ENCODE measurements at regions not wholly inside any gene's neighbourhood (a gene's known extent, or its start where the extent isn't known, plus 50 kb on each side); places are given as distances from the start of the nearest gene placed in this dataset.

GRCh38 chr15:69666921-69667811 lies 214.5 kb downstream of the RPLP1 start:
- H3K27me3 ChIP-seq: peaks cover 0 to 34% (median 10%) of the 10 kb centered on the region in 7 donors
- TF ChIP-seq, protein P1, sequence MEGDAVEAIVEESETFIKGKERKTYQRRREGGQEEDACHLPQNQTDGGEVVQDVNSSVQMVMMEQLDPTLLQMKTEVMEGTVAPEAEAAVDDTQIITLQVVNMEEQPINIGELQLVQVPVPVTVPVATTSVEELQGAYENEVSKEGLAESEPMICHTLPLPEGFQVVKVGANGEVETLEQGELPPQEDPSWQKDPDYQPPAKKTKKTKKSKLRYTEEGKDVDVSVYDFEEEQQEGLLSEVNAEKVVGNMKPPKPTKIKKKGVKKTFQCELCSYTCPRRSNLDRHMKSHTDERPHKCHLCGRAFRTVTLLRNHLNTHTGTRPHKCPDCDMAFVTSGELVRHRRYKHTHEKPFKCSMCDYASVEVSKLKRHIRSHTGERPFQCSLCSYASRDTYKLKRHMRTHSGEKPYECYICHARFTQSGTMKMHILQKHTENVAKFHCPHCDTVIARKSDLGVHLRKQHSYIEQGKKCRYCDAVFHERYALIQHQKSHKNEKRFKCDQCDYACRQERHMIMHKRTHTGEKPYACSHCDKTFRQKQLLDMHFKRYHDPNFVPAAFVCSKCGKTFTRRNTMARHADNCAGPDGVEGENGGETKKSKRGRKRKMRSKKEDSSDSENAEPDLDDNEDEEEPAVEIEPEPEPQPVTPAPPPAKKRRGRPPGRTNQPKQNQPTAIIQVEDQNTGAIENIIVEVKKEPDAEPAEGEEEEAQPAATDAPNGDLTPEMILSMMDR (IDR thresholded peaks at IDR 0.05): no peak
- H3K36me3 ChIP-seq: no peaks in the 10 kb centered on the region
- H3K4me3 ChIP-seq: no peak overlapping the region
- no peaks in the 10 kb centered on the region for H3K9me3 ChIP-seq
- peak; percentile 13 to 16 for DNase-seq
- intact Hi-C loops (cut with DNase I): no loop called here
- ATAC-seq: peak in 6 of 8 donors; percentile 40 to 59 (median 48)
- H3K4me1 ChIP-seq: peaks cover 0 to 47% (median 11%) of the 10 kb centered on the region in 9 donors
- H3K27ac ChIP-seq: peak overlapping the region in 2 of 10 donors; percentile 9 to 85
- 77% methylated on average over 16 to 18 of the region's 19 CpGs for WGBS, 2 donors

DNA sequence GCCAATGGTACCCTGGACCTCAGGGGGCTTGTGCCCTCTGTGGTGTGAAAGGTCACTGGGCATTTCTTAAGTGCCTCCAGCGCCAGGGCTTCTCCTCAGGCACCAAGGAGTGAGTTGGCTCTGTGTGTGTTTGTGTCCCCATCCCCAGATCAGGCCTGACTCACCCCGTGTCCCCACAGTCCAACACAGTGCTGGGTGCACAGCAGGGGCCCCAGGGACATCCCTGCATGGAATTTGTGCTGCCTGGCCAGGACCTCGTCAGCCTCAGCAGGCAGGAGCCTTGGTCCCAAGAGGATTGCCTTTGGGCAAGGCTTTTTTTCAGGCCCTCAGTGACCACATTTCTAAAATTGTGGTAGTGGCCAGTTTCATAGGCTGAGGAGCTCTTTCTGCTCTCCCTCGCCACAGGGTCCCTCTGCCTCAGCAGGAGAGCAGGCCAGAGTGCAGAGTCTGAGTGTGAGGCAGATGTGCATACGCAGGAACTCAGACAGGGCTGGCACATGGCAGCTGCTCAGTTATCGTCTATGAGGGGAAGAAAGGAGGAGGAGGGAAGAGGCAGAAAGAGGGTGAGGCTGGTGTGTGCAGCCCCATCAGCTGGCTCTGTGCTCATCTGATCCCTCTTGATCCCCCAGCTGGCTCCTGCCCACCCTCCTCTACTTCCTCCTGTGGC lies 215.6 kb downstream of the RPLP1 start:
- no peaks in the 10 kb centered on the region for H3K9me3 ChIP-seq
- H3K36me3 ChIP-seq: no peaks in the 10 kb centered on the region
- peaks cover 0 to 34% (median 12%) of the 10 kb centered on the region in 7 donors for H3K27me3 ChIP-seq
- TF ChIP-seq, protein P1 (IDR thresholded peaks at IDR 0.05): no peak
- WGBS, 2 donors: 77 to 81% methylated on average over 6 of the region's 6 CpGs
- peak overlapping the region in 2 of 10 donors; percentile 9 to 85 for H3K27ac ChIP-seq
- H3K4me3 ChIP-seq: no peak overlapping the region
- intact Hi-C loops (cut with DNase I): no loop called here
- ATAC-seq (peak in 1 of 8 donors; percentile 18), DNase-seq (no peak)
- H3K4me1 ChIP-seq: peaks cover 0 to 47% (median 11%) of the 10 kb centered on the region in 9 donors

DNA sequence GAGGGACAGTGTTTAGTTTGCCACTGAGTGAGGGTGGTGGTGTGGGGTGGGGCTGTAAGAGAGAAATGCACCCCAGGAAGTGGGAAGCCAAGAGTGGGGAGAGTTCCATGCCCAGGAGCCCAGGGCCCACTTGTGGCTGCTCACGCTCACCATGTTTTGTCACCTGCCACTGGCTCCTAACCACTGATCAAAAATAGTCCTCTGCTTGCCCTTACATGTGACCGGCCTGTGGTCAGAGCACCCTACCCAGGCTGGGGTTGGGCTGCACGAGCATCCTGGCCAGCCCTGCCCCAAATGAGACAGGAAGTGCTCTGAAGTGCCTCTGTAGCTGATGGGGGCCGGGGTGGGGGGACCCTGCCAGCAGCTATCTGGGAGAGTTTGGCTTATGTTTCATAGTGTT lies 216.3 kb downstream of the RPLP1 start:
- Histone ChIP-seq H3K36me3 (no peaks in the 10 kb centered on the region), H3K9me3 (no peaks in the 10 kb centered on the region), H3K4me3 (no peak overlapping the region), H3K27me3 (peaks cover 0 to 30% (median 7%) of the 10 kb centered on the region in 7 donors), H3K4me1 (peaks cover 0 to 47% (median 11%) of the 10 kb centered on the region in 9 donors), H3K27ac (peak overlapping the region in 1 of 10 donors; percentile 85)
- intact Hi-C loops (cut with DNase I): no loop called here
- ATAC-seq (peak in 6 of 8 donors; percentile 25 to 68 (median 55)), DNase-seq (peak; percentile 11 to 17)
- TF ChIP-seq, protein P1 (IDR thresholded peaks at IDR 0.05): no peak
- 55 to 64% methylated on average over 4 of the region's 4 CpGs for WGBS, 2 donors

DNA sequence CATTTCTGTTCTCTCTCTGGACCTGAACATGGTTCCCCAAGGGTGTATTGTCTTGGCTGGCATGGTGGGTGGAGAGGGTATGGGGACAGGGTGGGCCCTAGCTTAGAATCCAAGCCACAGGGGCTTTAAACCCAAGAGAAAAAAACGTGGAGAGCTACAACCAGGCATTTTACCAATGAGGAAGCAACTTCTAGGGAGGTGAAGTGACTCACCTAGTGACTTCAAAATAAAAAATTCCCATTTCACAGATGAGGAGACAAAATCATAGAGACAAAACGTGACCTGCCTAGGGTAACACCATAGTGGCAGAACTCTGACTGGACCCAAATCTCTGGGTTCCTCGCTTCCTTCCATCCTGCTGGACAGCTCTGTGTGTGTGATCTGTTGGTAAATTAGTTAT lies 216.8 kb downstream of the RPLP1 start:
- H3K9me3 ChIP-seq: no peaks in the 10 kb centered on the region

More for the DNA sequence above, 216.8 kb downstream of the RPLP1 start:
- intact Hi-C loops (cut with DNase I): no loop called here
- 67 to 83% methylated on average over 3 of the region's 3 CpGs for WGBS, 2 donors
- Histone ChIP-seq H3K36me3 (no peaks in the 10 kb centered on the region), H3K27me3 (peaks cover 0 to 26% (median 6%) of the 10 kb centered on the region in 7 donors), H3K27ac (peak overlapping the region in 1 of 10 donors; percentile 85), H3K4me1 (peaks cover 0 to 47% (median 11%) of the 10 kb centered on the region in 9 donors), H3K4me3 (no peak overlapping the region)
- TF ChIP-seq, protein P1 (IDR thresholded peaks at IDR 0.05): no peak
- no peak for DNase-seq
- ATAC-seq: no peak

All from heart right ventricle (tissue), 16 donors.